Left ventricle myocardium inferior (tissue), 1 donor: ENCODE measurements at regions not wholly inside any gene's neighbourhood (a gene's known extent, or its start where the extent isn't known, plus 50 kb on each side); places are given as distances from the start of the nearest gene placed in this dataset.

Source experiments
- DNase-seq: peaks from one replicate; pipeline ENCODE4 v3.0.0-alpha.2; 2020
- H3K27ac ChIP-seq: fragments of 200-600 bp; replicated peaks from 2 replicates; pipeline ENCODE4 v1.8.0; 2021
- H3K27me3 ChIP-seq: fragments of 200-600 bp; 2 replicates; pipeline ENCODE4 v1.8.0; 2021; ENCODE audit warnings: low read depth
- H3K36me3 ChIP-seq: fragments of 200-600 bp; 2 replicates; pipeline ENCODE4 v1.8.0; 2021
- H3K4me1 ChIP-seq: fragments of 200-600 bp; 2 replicates; pipeline ENCODE4 v1.8.0; 2021
- H3K4me3 ChIP-seq: fragments of 200-600 bp; 2 replicates; pipeline ENCODE4 v1.8.0; 2021; ENCODE audit warnings: mild to moderate bottlenecking, moderate library complexity
- H3K9me3 ChIP-seq: fragments of 200-600 bp; replicated peaks from 2 replicates; pipeline ENCODE4 v1.8.0; 2021
- CTCF ChIP-seq: fragments of 200-600 bp; IDR thresholded peaks from 2 replicates; pipeline ENCODE4 v1.8.0; 2021; ENCODE audit warnings: antibody characterized with exemption, mild to moderate bottlenecking, borderline replicate concordance
- intact Hi-C: fragments of 100-400 bp; cut with micrococcal nuclease; formaldehyde crosslinking; loops from one replicate; pipeline ENCODE4 v1.11.0; 2022
- donor health status: DM: no; HTN: yes; CAD: no; lungs with severe emphysema.

GRCh38 chr13:77425705-77426104 lies 98.8 kb upstream of the MYCBP2 start:
- DNase-seq, result no peak
- H3K4me3 ChIP-seq, result no peak overlapping the region
- peaks cover under 1% of the 10 kb centered on the region for H3K9me3 ChIP-seq
- peaks cover 6% of the 10 kb centered on the region for H3K27me3 ChIP-seq
- H3K27ac ChIP-seq, result no peak overlapping the region
- H3K4me1 ChIP-seq, result no peaks in the 10 kb centered on the region
- no peak for TF ChIP-seq CTCF
- H3K36me3 ChIP-seq, result no peaks in the 10 kb centered on the region
- intact Hi-C loops, result no loop called here

- DNase-seq, result no peak
- intact Hi-C loops, result no loop called here
- TF ChIP-seq CTCF, result no peak
- Histone ChIP-seq H3K36me3 (no peaks in the 10 kb centered on the region), H3K27ac (no peak overlapping the region), H3K4me1 (no peaks in the 10 kb centered on the region), H3K9me3 (peaks cover 13% of the 10 kb centered on the region), H3K27me3 (peaks cover 6% of the 10 kb centered on the region), H3K4me3 (no peak overlapping the region)
These were observed 96.4 kb upstream of the MYCBP2 start for GRCh38 chr13:77423296-77423695.

GRCh38 chr13:77422724-77423123 lies 95.8 kb upstream of the MYCBP2 start:
- Histone ChIP-seq H3K27ac (no peak overlapping the region), H3K4me1 (no peaks in the 10 kb centered on the region), H3K36me3 (no peaks in the 10 kb centered on the region), H3K4me3 (no peak overlapping the region), H3K9me3 (peaks cover 13% of the 10 kb centered on the region), H3K27me3 (peaks cover 6% of the 10 kb centered on the region)
- intact Hi-C loops, result no loop called here
- no peak for DNase-seq
- TF ChIP-seq CTCF, result no peak

GRCh38 chr13:77417897-77418296 lies 91.0 kb upstream of the MYCBP2 start:
- no peak for DNase-seq
- TF ChIP-seq CTCF, result no peak
- Histone ChIP-seq H3K9me3 (peaks cover 13% of the 10 kb centered on the region), H3K27me3 (no peaks in the 10 kb centered on the region), H3K27ac (no peak overlapping the region), H3K4me1 (no peaks in the 10 kb centered on the region), H3K4me3 (no peak overlapping the region), H3K36me3 (no peaks in the 10 kb centered on the region)
- intact Hi-C loops, result no loop called here

GRCh38 chr13:77416666-77417212 lies 89.8 kb upstream of the MYCBP2 start:
- H3K27me3 ChIP-seq, result no peaks in the 10 kb centered on the region
- DNase-seq, result no peak
- no peak overlapping the region for H3K27ac ChIP-seq
- TF ChIP-seq CTCF, result no peak
- intact Hi-C loops, result no loop called here
- H3K4me3 ChIP-seq, result no peak overlapping the region
- H3K9me3 ChIP-seq, result peaks cover 13% of the 10 kb centered on the region
- H3K36me3 ChIP-seq, result no peaks in the 10 kb centered on the region
- no peaks in the 10 kb centered on the region for H3K4me1 ChIP-seq
